WERI-Rb-1 (cell line): ENCODE measurements at regions not wholly inside any gene's neighbourhood (a gene's known extent, or its start where the extent isn't known, plus 50 kb on each side); places are given as distances from the start of the nearest gene placed in this dataset.

Experiments
- DNase-seq: peaks from one replicate; pipeline ENCODE4 v3.0.0-alpha.2; 2020
- H3K27ac ChIP-seq: fragments of 250-450 bp; sonication (Bioruptor Pico); 2 replicates; pipeline ENCODE4 v1.5.1; 2020; ENCODE audit warnings: mild to moderate bottlenecking, moderate library complexity
- H3K27me3 ChIP-seq: fragments of 250-450 bp; sonication (Bioruptor Pico); 2 replicates; pipeline ENCODE4 v1.5.1; 2021; ENCODE audit warnings: mild to moderate bottlenecking, low read depth, moderate library complexity; ENCODE audit not compliant: insufficient read depth, severe bottlenecking
- H3K36me3 ChIP-seq: fragments of 250-450 bp; sonication (Bioruptor Pico); 2 replicates; pipeline ENCODE4 v1.5.1; 2020; ENCODE audit warnings: mild to moderate bottlenecking, moderate library complexity
- H3K4me3 ChIP-seq: 2 replicates; pipeline ENCODE4 v1.5.1; 2011; ENCODE audit warnings: low read depth, mild to moderate bottlenecking, control low read depth, low read length
- H3K9me3 ChIP-seq: fragments of 250-450 bp; sonication (Bioruptor Pico); 2 replicates; pipeline ENCODE4 v1.5.1; 2021; ENCODE audit warnings: mild to moderate bottlenecking, moderate library complexity; ENCODE audit not compliant: severe bottlenecking
- CTCF ChIP-seq: IDR thresholded peaks from 2 replicates; pipeline ENCODE4 v1.5.1; 2011; ENCODE audit warnings: low read depth, mild to moderate bottlenecking, control low read depth, inconsistent platforms, low read length

GRCh38 chr9:135363596-135363995 lies 116.0 kb upstream of the PPP1R26 start:
- TF ChIP-seq CTCF = no peak
- H3K4me3 ChIP-seq = no peak overlapping the region
- H3K27ac ChIP-seq = no peak overlapping the region
- no peaks in the 10 kb centered on the region for H3K27me3 ChIP-seq
- no peaks in the 10 kb centered on the region for H3K36me3 ChIP-seq
- no peak for DNase-seq
- no peaks in the 10 kb centered on the region for H3K9me3 ChIP-seq

GRCh38 chr9:135365013-135365768 lies 114.4 kb upstream of the PPP1R26 start:
- Histone ChIP-seq H3K27ac (no peak overlapping the region), H3K27me3 (no peaks in the 10 kb centered on the region), H3K4me3 (no peak overlapping the region), H3K9me3 (no peaks in the 10 kb centered on the region), H3K36me3 (no peaks in the 10 kb centered on the region)
- no peak for DNase-seq
- no peak for TF ChIP-seq CTCF

- Histone ChIP-seq H3K9me3 (no peaks in the 10 kb centered on the region), H3K27ac (no peak overlapping the region), H3K36me3 (no peaks in the 10 kb centered on the region), H3K27me3 (no peaks in the 10 kb centered on the region), H3K4me3 (no peak overlapping the region)
- no peak for TF ChIP-seq CTCF
- DNase-seq = no peak
Measured at GRCh38 chr9:135366104-135366503, 113.5 kb upstream of the PPP1R26 start.

GRCh38 chr9:135369412-135369990 lies 110.1 kb upstream of the PPP1R26 start:
- no peak for DNase-seq
- no peak overlapping the region for H3K27ac ChIP-seq
- H3K36me3 ChIP-seq = no peaks in the 10 kb centered on the region
- no peak overlapping the region for H3K4me3 ChIP-seq
- TF ChIP-seq CTCF = no peak
- no peaks in the 10 kb centered on the region for H3K9me3 ChIP-seq
- H3K27me3 ChIP-seq = no peaks in the 10 kb centered on the region

- Histone ChIP-seq H3K4me3 (no peak overlapping the region), H3K27me3 (no peaks in the 10 kb centered on the region), H3K9me3 (no peaks in the 10 kb centered on the region), H3K36me3 (no peaks in the 10 kb centered on the region), H3K27ac (no peak overlapping the region; the same call in 1 of the 2 replicates)
- TF ChIP-seq CTCF = no peak
- DNase-seq = no peak
Measured at GRCh38 chr9:135370411-135371375, 108.9 kb upstream of the PPP1R26 start.
